HepG2 (cell line): ENCODE measurements at regions not wholly inside any gene's neighbourhood (a gene's known extent, or its start where the extent isn't known, plus 50 kb on each side); places are given as distances from the start of the nearest gene placed in this dataset.
A peak's percentile ranks its signal among the peaks of the same experiment; 100 is the strongest.

Experiments
- ATAC-seq: fragments of 200-7000 bp; cut with Tn5 transposase; 3 replicates; pipeline ENCODE4 v1.9.1; 2020; ENCODE audit warnings: mild to moderate bottlenecking, moderate library complexity
- BruUV-seq: library from RNA; stranded (reverse); fragments of 400-500 nt; replicated peaks from 2 replicates; lab custom pipeline; 2021; lab: Mats Ljungman, UMichigan
- CTCF ChIA-PET: fragments of 300-600 bp; formaldehyde crosslinking; extraction: SDS; loops from one replicate; lab custom pipeline; 2021; ENCODE audit warnings: low total read pairs, inconsistent platforms, low intra/inter-chr PET ratio; lab: Yijun Ruan, JAX
- POLR2A ChIA-PET: fragments of 350-600 bp; sonication (Branson Sonifier 250); formaldehyde crosslinking; loops from one replicate; lab custom pipeline; 2020; ENCODE audit warnings: antibody characterized with exemption, inconsistent platforms; lab: Yijun Ruan, JAX
- DNase-seq: peaks from one replicate; pipeline ENCODE4 v3.0.0-alpha.2; 2015; ENCODE audit warnings: low spot score
- FAIRE-seq: peaks from 3 replicates; lab custom pipeline; 2011; peaks lifted over from hg19 to GRCh38; lab: Jason Lieb, UNC
- H2AFZ ChIP-seq: one replicate; pipeline ENCODE4 v1.6.1; 2011; ENCODE audit warnings: low read length, inconsistent platforms
- H3K27ac ChIP-seq: fragments of 300-600 bp; 3 replicates; pipeline ENCODE4 v1.8.0; 2011; ENCODE audit warnings: mixed run types, mild to moderate bottlenecking, mixed read lengths, low read length, inconsistent platforms; ENCODE audit not compliant: insufficient read depth; ENCODE audit errors: extremely low read length
- H3K27me3 ChIP-seq, 2 experiments: fragments of 200-600 bp in 1 of 2; 2 replicates in 1 of 2; 3 replicates in 1 of 2; pipeline versions ENCODE4 v1.6.0 to v1.8.0; 2011; ENCODE audit warnings: low read length in 2 of 2, mild to moderate bottlenecking in 2 of 2, moderate library complexity in 2 of 2, inconsistent platforms in 1 of 2; ENCODE audit not compliant: insufficient read depth in 2 of 2, control insufficient read depth in 1 of 2
- H3K36me3 ChIP-seq, 2 experiments: fragments of 200-600 bp in 1 of 2; replicated peaks in 1 of 2; 2 replicates in 1 of 2; 3 replicates in 1 of 2; pipeline versions ENCODE4 v1.5.1 to v1.8.0; 2011; ENCODE audit warnings: low read length in 2 of 2, inconsistent platforms in 1 of 2; ENCODE audit not compliant: insufficient read depth in 2 of 2, control insufficient read depth in 1 of 2
- H3K4me1 ChIP-seq: 2 replicates; pipeline ENCODE4 v1.5.1; 2012; ENCODE audit warnings: low read length, inconsistent platforms; ENCODE audit not compliant: insufficient read depth
- H3K4me2 ChIP-seq: 2 replicates; pipeline ENCODE4 v1.6.0; 2011; ENCODE audit warnings: low read depth, low read length, inconsistent platforms
- H3K4me3 ChIP-seq, 3 experiments: fragments of 200-600 bp in 1 of 3; sonication (generic), shearing (Covaris generic) in 1 of 3; replicated peaks in 1 of 3; 2 replicates each; pipeline ENCODE4 v1.5.1; 2011 to 2016; ENCODE audit warnings: low read length in 3 of 3, inconsistent platforms in 2 of 3, low read depth in 2 of 3, mild to moderate bottlenecking in 2 of 3, control low read depth in 1 of 3, mixed read lengths in 1 of 3; ENCODE audit not compliant: insufficient read depth in 1 of 3
- H3K79me2 ChIP-seq: one replicate; pipeline ENCODE4 v1.6.1; 2011; ENCODE audit warnings: low read length, inconsistent platforms; ENCODE audit not compliant: insufficient read depth
- H3K9ac ChIP-seq: 2 replicates; pipeline ENCODE4 v1.6.0; 2011; ENCODE audit warnings: mild to moderate bottlenecking, low read depth, low read length, inconsistent platforms; ENCODE audit not compliant: insufficient read depth
- H3K9me3 ChIP-seq: 2 replicates; pipeline ENCODE4 v1.5.1; 2012; ENCODE audit warnings: mild to moderate bottlenecking, low read length
- H4K20me1 ChIP-seq: 2 replicates; pipeline ENCODE4 v1.6.0; 2011; ENCODE audit warnings: inconsistent platforms, mild to moderate bottlenecking, low read length, moderate library complexity; ENCODE audit not compliant: insufficient read depth
- AGO1 ChIP-seq: fragments of 200-400 bp; formaldehyde crosslinking; IDR thresholded peaks from 2 replicates; pipeline ENCODE4 v1.6.1; 2017; ENCODE audit warnings: mild to moderate bottlenecking, low read depth, low read length, moderate library complexity; ENCODE audit not compliant: poor library complexity, severe bottlenecking
- ATF7 ChIP-seq, 2 experiments: fragments of 450-650 bp in 1 of 2; sonication (generic) in 1 of 2; formaldehyde crosslinking in 1 of 2; IDR thresholded peaks; 2 replicates each; pipeline versions ENCODE4 v1.4.0 to v1.6.1; 2016 to 2020; ENCODE audit warnings: antibody characterized with exemption in 1 of 2, mild to moderate bottlenecking in 1 of 2, missing genetic modification reagents in 1 of 2
- E2F2 ChIP-seq: sonication (generic); formaldehyde crosslinking; IDR thresholded peaks from 2 replicates; pipeline ENCODE4 v1.4.0; 2020; ENCODE audit warnings: missing genetic modification reagents, borderline replicate concordance
- JUN ChIP-seq: sonication (generic); formaldehyde crosslinking; IDR thresholded peaks from 2 replicates; pipeline ENCODE4 v1.4.0; 2020; ENCODE audit warnings: mild to moderate bottlenecking, missing genetic modification reagents
- KDM2A ChIP-seq: sonication (generic); formaldehyde crosslinking; IDR thresholded peaks from 2 replicates; pipeline ENCODE4 v1.4.0; 2020; ENCODE audit warnings: low read depth, missing genetic modification reagents, borderline replicate concordance
- MAFF ChIP-seq: IDR thresholded peaks from 2 replicates; pipeline ENCODE4 v1.6.1; 2011; ENCODE audit warnings: low read depth, low read length, improper control_type of control experiment
- MAFK ChIP-seq, 2 experiments: IDR thresholded peaks in 1 of 2; conservative IDR thresholded peaks in 1 of 2; 2 replicates each; pipeline ENCODE4 v1.6.1; 2011; ENCODE audit warnings: improper control_type of control experiment in 2 of 2, low read length in 2 of 2
- MATR3 ChIP-seq: sonication (generic); formaldehyde crosslinking; IDR thresholded peaks from 2 replicates; pipeline ENCODE4 v1.4.0; 2020; ENCODE audit warnings: missing genetic modification reagents
- NKX3-1 ChIP-seq: sonication (generic); formaldehyde crosslinking; IDR thresholded peaks from 2 replicates; pipeline ENCODE4 v1.5.0; 2020; ENCODE audit warnings: missing genetic modification reagents
- PBX2 ChIP-seq: IDR thresholded peaks from 2 replicates; pipeline ENCODE4 v1.6.1; 2016; ENCODE audit warnings: control low read depth
- PRMT3 ChIP-seq: sonication (generic); formaldehyde crosslinking; IDR thresholded peaks from 2 replicates; pipeline ENCODE4 v1.8.1; 2022; ENCODE audit warnings: low read depth, mild to moderate bottlenecking, moderate library complexity, missing genetic modification reagents, borderline replicate concordance
- PRPF4 ChIP-seq: fragments of 200-400 bp; formaldehyde crosslinking; IDR thresholded peaks from 2 replicates; pipeline ENCODE4 v1.6.1; 2016; ENCODE audit warnings: low read length, low read depth; ENCODE audit not compliant: poor library complexity, severe bottlenecking
- ZNF138 ChIP-seq: sonication (generic); formaldehyde crosslinking; IDR thresholded peaks from 2 replicates; pipeline ENCODE4 v1.5.0; 2020; ENCODE audit warnings: mild to moderate bottlenecking, low read depth, missing genetic modification reagents
- ZNF652 ChIP-seq: IDR thresholded peaks from 2 replicates; pipeline ENCODE4 v1.6.1; 2016; ENCODE audit warnings: low read depth, borderline replicate concordance
- WGBS: methylation state at CpG from one replicate; pipeline ENCODE4 v1.1.6; 2017; ENCODE audit warnings: low lambda C conversion rate; 5-methylcytosine and 5-hydroxymethylcytosine counted together
- in situ Hi-C: cut with HindIII; loops from 2 replicates; pipeline ENCODE4 v1.10.0; 2017; ENCODE audit warnings: low pct_unique_long_range_greater_than_20kb; ENCODE audit not compliant: extremely low pct_ligation_motif_present
- intact Hi-C: fragments of 100-400 bp; cut with micrococcal nuclease; formaldehyde crosslinking; loops from one replicate; pipeline ENCODE4 v1.10.0; 2022; ENCODE audit not compliant: unreplicated experiment

- POLR2A ChIA-PET: no interaction called here
- CTCF ChIA-PET: no interaction called here
Observed at GRCh38 chr1:181896824-181897223, 164.7 kb downstream of the ZNF648 start.

GRCh38 chr1:181894439-181894859 is 167.1 kb downstream of the ZNF648 start:
- no peaks in the 10 kb centered on the region for H4K20me1 ChIP-seq
- no TSS peak for BruUV-seq
- 1% methylated on average over 5 of the region's 5 CpGs for WGBS
- H3K36me3 ChIP-seq: no peaks in the 10 kb centered on the region
- POLR2A ChIA-PET: no interaction called here
- in situ Hi-C loops (no loop called here), intact Hi-C loops (no loop called here)
- H3K4me1 ChIP-seq: no peaks in the 10 kb centered on the region
- H3K4me2 ChIP-seq: no peak overlapping the region
- CTCF ChIA-PET: no interaction called here
- TF ChIP-seq JUN (CRISPR knock-in tag) (no peak), MAFF (peak; percentile 85), KDM2A (CRISPR knock-in tag) (no peak), MAFK (conservative IDR thresholded peaks at IDR 0.05 in 1 of 2, IDR thresholded peaks at IDR 0.05 in 1 of 2; ENCODE audit: low read length in 2 of 2) (peak; percentile 88 to 89), NKX3-1 (CRISPR knock-in tag) (no peak), E2F2 (CRISPR knock-in tag) (no peak)
- H3K9ac ChIP-seq: no peak overlapping the region
- no peak overlapping the region for H2AFZ ChIP-seq
- no peak for DNase-seq
- H3K9me3 ChIP-seq: no peaks in the 10 kb centered on the region
- H3K4me3 ChIP-seq: no peak overlapping the region
- H3K79me2 ChIP-seq: no peaks in the 10 kb centered on the region
- no peak for FAIRE-seq
- H3K27ac ChIP-seq: no peak overlapping the region
- H3K27me3 ChIP-seq: no peaks in the 10 kb centered on the region
- no peak for ATAC-seq

More at GRCh38 chr1:181896824-181897223, 164.7 kb downstream of the ZNF648 start:
- no peaks in the 10 kb centered on the region for H3K27me3 ChIP-seq
- H3K9me3 ChIP-seq: no peaks in the 10 kb centered on the region
- no peak overlapping the region for H3K9ac ChIP-seq
- in situ Hi-C loops: no loop called here
- H3K4me2 ChIP-seq: no peak overlapping the region
- no peak for FAIRE-seq
- H3K36me3 ChIP-seq: no peaks in the 10 kb centered on the region
- BruUV-seq: no TSS peak
- no peak for ATAC-seq
- H3K27ac ChIP-seq: no peak overlapping the region
- intact Hi-C loops: no loop called here
- TF ChIP-seq PRPF4: no peak
- no peak for TF ChIP-seq PRMT3
- TF ChIP-seq AGO1: no peak
- TF ChIP-seq ZNF138 (CRISPR knock-in tag): no peak
- no peak for TF ChIP-seq ZNF652
- no peak for TF ChIP-seq MATR3 (CRISPR knock-in tag)
- TF ChIP-seq ATF7 (IDR thresholded peaks at IDR 0.05): no peak
- no peak for TF ChIP-seq ATF7 (CRISPR knock-in tag; IDR thresholded peaks at IDR 0.05)
- TF ChIP-seq PBX2: no peak
- no peaks in the 10 kb centered on the region for H3K79me2 ChIP-seq
- no peak overlapping the region for H3K4me3 ChIP-seq
- no peaks in the 10 kb centered on the region for H4K20me1 ChIP-seq
- DNase-seq: no peak
- H3K4me1 ChIP-seq: no peaks in the 10 kb centered on the region
- no peak overlapping the region for H2AFZ ChIP-seq
- WGBS: 1% methylated on average over 2 of the region's 2 CpGs
